DMS153 treated with DMSO at 0.1 percent for 48 hours (cell line): ENCODE measurements at regions not wholly inside any gene's neighbourhood (a gene's known extent, or its start where the extent isn't known, plus 50 kb on each side); places are given as distances from the start of the nearest gene placed in this dataset.

ENCODE experiments used
- DNase-seq: peaks from one replicate; lab custom pipeline; 2025; ENCODE audit not compliant: unreplicated experiment; lab: John Stamatoyannopoulos, UW

GRCh38 chr19:28981994-28982393, 231.0 kb downstream of the UQCRFS1 start:
- no peak for DNase-seq

GRCh38 chr19:28981518-28981917, 231.4 kb downstream of the UQCRFS1 start:
- no peak for DNase-seq

- no peak for DNase-seq
These were observed 232.6 kb downstream of the UQCRFS1 start for GRCh38 chr19:28980236-28980868.

- no peak for DNase-seq
These were observed 235.1 kb downstream of the UQCRFS1 start for GRCh38 chr19:28977826-28978225.

GRCh38 chr19:28972058-28972852, 240.7 kb downstream of the UQCRFS1 start:
- DNase-seq: no peak

- DNase-seq: no peak
These were observed 241.4 kb downstream of the UQCRFS1 start for GRCh38 chr19:28971513-28971912.

- no peak for DNase-seq
These were observed 241.9 kb downstream of the UQCRFS1 start for GRCh38 chr19:28971049-28971448.

GRCh38 chr19:28968721-28969120, 244.2 kb downstream of the UQCRFS1 start:
- DNase-seq: no peak

- no peak for DNase-seq
These were observed 246.1 kb downstream of the UQCRFS1 start for GRCh38 chr19:28966737-28967399.

- no peak for DNase-seq
These were observed 248.5 kb downstream of the UQCRFS1 start for GRCh38 chr19:28964500-28964899.

- no peak for DNase-seq
These were observed 249.3 kb downstream of the UQCRFS1 start for GRCh38 chr19:28963486-28964250.

GRCh38 chr19:28961772-28962500, 251.0 kb downstream of the UQCRFS1 start:
- no peak for DNase-seq

GRCh38 chr19:28960986-28961705, 251.8 kb downstream of the UQCRFS1 start:
- no peak for DNase-seq

GRCh38 chr19:28960586-28960985, 252.4 kb downstream of the UQCRFS1 start:
- no peak for DNase-seq

GRCh38 chr19:28956961-28957360, 256.0 kb downstream of the UQCRFS1 start:
- no peak for DNase-seq

GRCh38 chr19:28956421-28956820, 256.5 kb downstream of the UQCRFS1 start:
- no peak for DNase-seq

GRCh38 chr19:28949535-28949934, 263.4 kb downstream of the UQCRFS1 start:
- no peak for DNase-seq

GRCh38 chr19:28949027-28949426, 263.9 kb downstream of the UQCRFS1 start:
- DNase-seq: no peak

- no peak for DNase-seq
These were observed 264.4 kb downstream of the UQCRFS1 start for GRCh38 chr19:28948566-28948965.

GRCh38 chr19:28948026-28948425, 264.9 kb downstream of the UQCRFS1 start:
- DNase-seq: no peak
